GM23248 (cell line): ENCODE measurements at regions not wholly inside any gene's neighbourhood (a gene's known extent, or its start where the extent isn't known, plus 50 kb on each side); places are given as distances from the start of the nearest gene placed in this dataset.

Experiments used
- EZH2 ChIP-seq: fragments of 200-600 bp; sonication (generic); IDR thresholded peaks from 2 replicates; pipeline ENCODE4 v1.6.1; 2018; ENCODE audit warnings: antibody characterized with exemption, mild to moderate bottlenecking; ENCODE audit not compliant: insufficient read depth, poor library complexity, severe bottlenecking
- EZH2phosphoT487 ChIP-seq: fragments of 200-600 bp; sonication (generic); IDR thresholded peaks from 2 replicates; pipeline ENCODE4 v1.6.1; 2018; ENCODE audit warnings: antibody characterized with exemption, moderate library complexity, mild to moderate bottlenecking, low read depth; ENCODE audit not compliant: insufficient read depth

- TF ChIP-seq EZH2 (no peak), EZH2phosphoT487 (no peak)
Measured at GRCh38 chr2:217521820-217522219, 481.0 kb downstream of the TNS1 start.
